ENCODE measurements at regions not wholly inside any gene's neighbourhood (a gene's known extent, or its start where the extent isn't known, plus 50 kb on each side); places are given as distances from the start of the nearest gene placed in this dataset.

DNA sequence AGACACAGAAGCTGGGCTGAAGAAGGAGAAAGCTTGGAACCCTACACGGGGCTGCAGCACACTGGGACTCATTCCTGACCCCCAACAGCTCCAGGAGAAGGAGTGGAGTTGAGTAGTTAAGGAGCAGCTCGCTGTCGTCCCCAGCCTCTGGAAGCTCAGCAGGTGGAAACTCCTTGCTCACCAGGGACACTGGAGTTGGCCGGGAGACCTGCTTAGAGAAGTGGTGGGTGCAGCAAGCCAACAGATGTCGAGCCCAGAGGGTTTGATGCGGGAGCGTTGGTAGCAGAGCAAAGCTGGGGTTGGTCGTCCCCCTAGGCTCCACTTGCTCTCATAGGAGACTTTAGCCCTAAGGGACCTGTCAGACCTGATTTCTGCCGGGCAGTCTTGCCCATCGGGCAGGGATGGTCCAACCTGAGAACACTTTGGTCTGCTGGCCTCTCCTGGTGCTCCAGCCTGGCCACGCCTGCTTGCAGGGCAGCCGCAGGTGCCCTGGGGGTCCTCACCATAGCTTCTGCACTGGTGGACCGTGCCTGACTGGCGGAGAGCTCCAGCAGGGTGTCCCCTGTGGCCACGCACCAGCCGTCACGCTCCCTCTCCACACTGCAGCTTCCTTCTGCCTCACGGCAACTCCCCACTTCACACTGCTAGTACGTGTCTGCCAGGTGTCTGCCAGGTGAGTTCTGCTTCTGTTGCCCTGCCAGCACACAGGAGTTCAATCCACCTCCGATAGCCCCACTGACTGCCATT is 353.7 kb downstream of the GASK1B start:
- no peak for DNase-seq
- intact Hi-C loops (cut with DNase I; ENCODE audit: low total_unique reads): no loop called here
- Histone ChIP-seq H3K4me1 (no peaks in the 10 kb centered on the region), H3K36me3 (no peaks in the 10 kb centered on the region), H3K27ac (no peak overlapping the region), H3K4me3 (no peak overlapping the region), H3K27me3 (replicated peaks in 1 of 7) (no peaks in the 10 kb centered on the region), H3K9me3 (peaks cover 0 to 19% (median 7%) of the 10 kb centered on the region in 8 donors)
- TF ChIP-seq POLR2A (IDR thresholded peaks at IDR 0.05) (no peak), POLR2AphosphoS5 (IDR thresholded peaks at IDR 0.05) (no peak)
- TF ChIP-seq, protein P1, sequence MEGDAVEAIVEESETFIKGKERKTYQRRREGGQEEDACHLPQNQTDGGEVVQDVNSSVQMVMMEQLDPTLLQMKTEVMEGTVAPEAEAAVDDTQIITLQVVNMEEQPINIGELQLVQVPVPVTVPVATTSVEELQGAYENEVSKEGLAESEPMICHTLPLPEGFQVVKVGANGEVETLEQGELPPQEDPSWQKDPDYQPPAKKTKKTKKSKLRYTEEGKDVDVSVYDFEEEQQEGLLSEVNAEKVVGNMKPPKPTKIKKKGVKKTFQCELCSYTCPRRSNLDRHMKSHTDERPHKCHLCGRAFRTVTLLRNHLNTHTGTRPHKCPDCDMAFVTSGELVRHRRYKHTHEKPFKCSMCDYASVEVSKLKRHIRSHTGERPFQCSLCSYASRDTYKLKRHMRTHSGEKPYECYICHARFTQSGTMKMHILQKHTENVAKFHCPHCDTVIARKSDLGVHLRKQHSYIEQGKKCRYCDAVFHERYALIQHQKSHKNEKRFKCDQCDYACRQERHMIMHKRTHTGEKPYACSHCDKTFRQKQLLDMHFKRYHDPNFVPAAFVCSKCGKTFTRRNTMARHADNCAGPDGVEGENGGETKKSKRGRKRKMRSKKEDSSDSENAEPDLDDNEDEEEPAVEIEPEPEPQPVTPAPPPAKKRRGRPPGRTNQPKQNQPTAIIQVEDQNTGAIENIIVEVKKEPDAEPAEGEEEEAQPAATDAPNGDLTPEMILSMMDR (IDR thresholded peaks at IDR 0.05 in 8 of 11, conservative IDR thresholded peaks at IDR 0.05 in 3 of 11): no peak
- 84 to 91% (median 89%) methylated on average over 18 to 20 of the region's 20 CpGs for WGBS, 5 donors

DNA sequence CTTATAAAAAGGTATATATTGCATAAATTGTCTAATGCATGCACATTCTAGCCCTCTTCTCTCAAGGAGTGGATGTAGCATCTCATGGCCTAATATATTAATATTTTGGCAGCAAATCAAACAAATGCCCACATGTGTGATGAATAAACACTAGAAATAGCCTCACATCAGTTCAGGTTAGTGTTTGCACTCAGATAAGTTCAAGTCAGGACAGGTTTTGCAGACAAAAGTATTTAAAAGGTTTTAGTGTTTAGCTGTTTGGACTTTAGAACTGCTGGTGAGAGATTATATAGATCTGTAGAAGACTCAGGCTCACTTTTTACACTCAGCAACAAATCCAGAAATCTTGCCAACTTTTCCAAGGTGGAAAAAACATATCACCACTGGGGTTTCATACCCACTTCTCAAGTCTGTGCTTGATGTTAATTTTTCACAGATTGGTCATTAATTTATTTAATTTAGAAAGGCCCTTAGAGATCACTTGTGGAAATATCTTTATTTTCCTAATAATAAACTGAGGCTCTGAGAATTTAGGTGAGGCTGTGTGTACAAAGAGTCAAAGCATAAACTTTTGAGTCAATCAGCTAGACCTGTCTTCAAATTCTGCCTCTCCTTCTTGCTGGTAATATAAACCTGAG is 362.6 kb downstream of the GASK1B start:
- no peak overlapping the region for H3K27ac ChIP-seq
- H3K4me1 ChIP-seq: no peaks in the 10 kb centered on the region
- TF ChIP-seq POLR2AphosphoS5 (IDR thresholded peaks at IDR 0.05) (no peak), POLR2A (IDR thresholded peaks at IDR 0.05) (no peak)
- TF ChIP-seq, protein P1 (IDR thresholded peaks at IDR 0.05 in 8 of 11, conservative IDR thresholded peaks at IDR 0.05 in 3 of 11): no peak
- no peak for DNase-seq
- H3K27me3 ChIP-seq (replicated peaks in 1 of 7): no peaks in the 10 kb centered on the region
- intact Hi-C loops (cut with DNase I; ENCODE audit: low total_unique reads): no loop called here
- H3K36me3 ChIP-seq: no peaks in the 10 kb centered on the region
- H3K4me3 ChIP-seq: no peak overlapping the region
- peaks cover 0 to 10% (median 1%) of the 10 kb centered on the region in 8 donors for H3K9me3 ChIP-seq

DNA sequence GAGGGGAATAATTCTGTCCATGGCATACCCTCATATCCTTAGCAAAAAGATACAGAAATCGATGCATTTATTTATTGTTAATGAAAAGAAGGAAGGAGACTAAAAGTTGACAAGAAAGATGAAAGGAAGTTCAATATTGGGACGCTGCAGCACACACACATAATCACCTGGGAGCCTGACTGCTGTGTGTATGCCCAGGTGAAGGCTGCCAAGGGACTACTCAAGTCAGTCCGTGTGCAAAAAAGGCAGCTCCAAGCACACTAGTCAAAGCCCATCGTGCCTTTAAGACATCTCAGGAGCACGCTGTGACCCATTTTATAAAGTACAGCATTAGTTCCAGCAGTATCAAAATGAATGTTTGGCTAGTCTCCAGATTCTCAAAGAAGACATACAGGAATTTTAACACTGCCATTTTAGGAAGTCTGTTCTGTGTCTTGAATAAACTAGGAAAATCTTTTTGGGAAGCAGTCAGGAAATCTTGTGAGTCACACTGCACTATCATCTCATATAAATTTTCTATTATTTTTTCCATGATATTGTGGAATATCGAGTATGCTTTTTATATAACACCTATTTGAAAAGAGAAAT is 363.9 kb downstream of the GASK1B start:
- H3K9me3 ChIP-seq: peaks cover 0 to 10% (median 1%) of the 10 kb centered on the region in 8 donors
- H3K27me3 ChIP-seq (replicated peaks in 1 of 7): no peaks in the 10 kb centered on the region
- no peaks in the 10 kb centered on the region for H3K36me3 ChIP-seq
- H3K4me1 ChIP-seq: no peaks in the 10 kb centered on the region
- no peak overlapping the region for H3K27ac ChIP-seq
- no peak overlapping the region for H3K4me3 ChIP-seq
- intact Hi-C loops (cut with DNase I; ENCODE audit: low total_unique reads): no loop called here
- WGBS, 5 donors: 66 to 73% (median 71%) methylated on average over 6 of the region's 6 CpGs
- TF ChIP-seq POLR2A (IDR thresholded peaks at IDR 0.05): no peak
- TF ChIP-seq POLR2AphosphoS5 (IDR thresholded peaks at IDR 0.05): no peak
- TF ChIP-seq, protein P1 (IDR thresholded peaks at IDR 0.05 in 8 of 11, conservative IDR thresholded peaks at IDR 0.05 in 3 of 11): no peak
- DNase-seq: no peak

DNA sequence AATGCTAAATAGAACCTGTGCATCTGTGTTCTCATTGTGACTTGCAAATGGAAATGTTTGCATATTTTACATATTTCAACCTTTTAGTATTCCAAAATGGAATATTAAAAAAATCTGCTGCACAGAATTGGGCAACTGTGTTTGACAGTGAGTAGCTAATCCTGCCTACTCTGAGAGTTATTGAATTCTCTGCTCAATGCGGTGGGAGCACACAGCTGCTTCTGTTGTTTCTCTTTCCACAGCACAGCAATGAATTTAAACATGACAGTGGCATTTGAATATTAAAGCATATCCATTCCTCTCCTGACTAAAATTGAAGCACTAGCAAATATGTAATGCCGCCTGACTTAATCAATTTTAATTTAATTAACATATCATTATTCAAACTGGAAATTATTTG is 366.6 kb downstream of the GASK1B start:
- Histone ChIP-seq H3K36me3 (no peaks in the 10 kb centered on the region), H3K27me3 (replicated peaks in 1 of 7) (no peaks in the 10 kb centered on the region), H3K27ac (no peak overlapping the region), H3K4me3 (no peak overlapping the region), H3K9me3 (peaks cover 0 to 14% (median 3%) of the 10 kb centered on the region in 8 donors), H3K4me1 (no peaks in the 10 kb centered on the region)
- TF ChIP-seq POLR2AphosphoS5 (IDR thresholded peaks at IDR 0.05) (no peak), POLR2A (IDR thresholded peaks at IDR 0.05) (no peak)
- TF ChIP-seq, protein P1 (IDR thresholded peaks at IDR 0.05 in 8 of 11, conservative IDR thresholded peaks at IDR 0.05 in 3 of 11): no peak
- no peak for DNase-seq
- intact Hi-C loops (cut with DNase I; ENCODE audit: low total_unique reads): no loop called here
- WGBS, 5 donors: 80 to 94% (median 91%) methylated on average over 2 of the region's 2 CpGs

Measured in spleen (tissue), 11 donors.